ENCODE measurements at regions not wholly inside any gene's neighbourhood (a gene's known extent, or its start where the extent isn't known, plus 50 kb on each side); places are given as distances from the start of the nearest gene placed in this dataset.
"Not testable (repeated sequence)": the region's sequence is repeated elsewhere in the genome, so short reads cannot be mapped to it uniquely, and the experiment has no call there.

- intact Hi-C loops (cut with DNase I) = no loop called here
- DNase-seq (ENCODE audit: low spot score) = no peak
These were observed 51.5 kb upstream of the MRI1 start for GRCh38 chr19:13712767-13713201.

- intact Hi-C loops (cut with DNase I) = no loop called here
- no peak for DNase-seq (ENCODE audit: low spot score)
These were observed 56.4 kb upstream of the MRI1 start for GRCh38 chr19:13707915-13708314.

- DNase-seq (ENCODE audit: low spot score) = no peak
- intact Hi-C loops (cut with DNase I) = no loop called here
These were observed 58.3 kb upstream of the MRI1 start for GRCh38 chr19:13705928-13706447.

- intact Hi-C loops (cut with DNase I) = no loop called here
- DNase-seq (ENCODE audit: low spot score) = no peak
These were observed 59.1 kb upstream of the MRI1 start for GRCh38 chr19:13705201-13705600.

GRCh38 chr19:13701624-13702023, 62.7 kb upstream of the MRI1 start:
- DNase-seq (ENCODE audit: low spot score) = no peak
- intact Hi-C loops (cut with DNase I) = no loop called here

GRCh38 chr19:13700621-13701020, 63.7 kb upstream of the MRI1 start:
- no peak for DNase-seq (ENCODE audit: low spot score)
- intact Hi-C loops (cut with DNase I) = no loop called here

- intact Hi-C loops (cut with DNase I) = no loop called here
- no peak for DNase-seq (ENCODE audit: low spot score)
These were observed 64.5 kb upstream of the MRI1 start for GRCh38 chr19:13699786-13700185.

- DNase-seq (ENCODE audit: low spot score) = no peak
These were observed 67.5 kb upstream of the MRI1 start for GRCh38 chr19:13696839-13697238.

GRCh38 chr19:13693889-13694288, 70.4 kb upstream of the MRI1 start:
- intact Hi-C loops (cut with DNase I) = no loop called here
- no peak for DNase-seq (ENCODE audit: low spot score)

More at GRCh38 chr19:13696839-13697238, 67.5 kb upstream of the MRI1 start:
- intact Hi-C loops (cut with DNase I) = no loop called here

- no peak for DNase-seq (ENCODE audit: low spot score)
- intact Hi-C loops (cut with DNase I) = no loop called here
These were observed 72.5 kb upstream of the MRI1 start for GRCh38 chr19:13691569-13692435.

- DNase-seq (ENCODE audit: low spot score) = no peak
- intact Hi-C loops (cut with DNase I) = no loop called here
These were observed 75.2 kb upstream of the MRI1 start for GRCh38 chr19:13689085-13689484.

GRCh38 chr19:13684021-13684420, 80.3 kb upstream of the MRI1 start:
- no peak for DNase-seq (ENCODE audit: low spot score)
- intact Hi-C loops (cut with DNase I) = no loop called here

- intact Hi-C loops (cut with DNase I) = no loop called here
- no peak for DNase-seq (ENCODE audit: low spot score)
These were observed 82.8 kb upstream of the MRI1 start for GRCh38 chr19:13681509-13681908.

GRCh38 chr19:13680708-13681360, 83.5 kb upstream of the MRI1 start:
- DNase-seq (ENCODE audit: low spot score); intact Hi-C loops (cut with DNase I): not testable (repeated sequence)

- intact Hi-C loops (cut with DNase I); DNase-seq (ENCODE audit: low spot score): not testable (repeated sequence)
These were observed 87.4 kb upstream of the MRI1 start for GRCh38 chr19:13676967-13677366.

- intact Hi-C loops (cut with DNase I); DNase-seq (ENCODE audit: low spot score): not testable (repeated sequence)
These were observed 91.7 kb upstream of the MRI1 start for GRCh38 chr19:13672480-13673175.

GRCh38 chr19:13670846-13671245, 93.5 kb upstream of the MRI1 start:
- intact Hi-C loops (cut with DNase I) = no loop called here
- no peak for DNase-seq (ENCODE audit: low spot score)

GRCh38 chr19:13669780-13670355, 94.5 kb upstream of the MRI1 start:
- intact Hi-C loops (cut with DNase I) = no loop called here
- DNase-seq (ENCODE audit: low spot score) = no peak

- intact Hi-C loops (cut with DNase I) = no loop called here
- no peak for DNase-seq (ENCODE audit: low spot score)
These were observed 95.4 kb upstream of the MRI1 start for GRCh38 chr19:13668964-13669363.

GRCh38 chr19:13666165-13666564, 98.2 kb upstream of the MRI1 start:
- no peak for DNase-seq (ENCODE audit: low spot score)
- intact Hi-C loops (cut with DNase I) = no loop called here

Measured in cardiac septum (tissue), 1 donor.